Mammary epithelial cell (primary cell): ENCODE measurements at regions not wholly inside any gene's neighbourhood (a gene's known extent, or its start where the extent isn't known, plus 50 kb on each side); places are given as distances from the start of the nearest gene placed in this dataset.

Experiments
- CTCF ChIP-seq, 2 donors: IDR thresholded peaks in 1 of 2; conservative IDR thresholded peaks in 1 of 2; 2 replicates each; pipeline ENCODE4 v1.5.1; 2011 to 2012; ENCODE audit warnings: inconsistent platforms in 2 of 2, low read length in 2 of 2, mild to moderate bottlenecking in 2 of 2, control low read depth in 1 of 2, low read depth in 1 of 2; ENCODE audit not compliant: insufficient read depth in 1 of 2; ENCODE audit errors: extremely low read depth in 1 of 2
- EZH2 ChIP-seq: IDR thresholded peaks from 2 replicates; pipeline ENCODE4 v1.6.1; 2012; ENCODE audit warnings: low read length, inconsistent platforms, borderline replicate concordance

DNA sequence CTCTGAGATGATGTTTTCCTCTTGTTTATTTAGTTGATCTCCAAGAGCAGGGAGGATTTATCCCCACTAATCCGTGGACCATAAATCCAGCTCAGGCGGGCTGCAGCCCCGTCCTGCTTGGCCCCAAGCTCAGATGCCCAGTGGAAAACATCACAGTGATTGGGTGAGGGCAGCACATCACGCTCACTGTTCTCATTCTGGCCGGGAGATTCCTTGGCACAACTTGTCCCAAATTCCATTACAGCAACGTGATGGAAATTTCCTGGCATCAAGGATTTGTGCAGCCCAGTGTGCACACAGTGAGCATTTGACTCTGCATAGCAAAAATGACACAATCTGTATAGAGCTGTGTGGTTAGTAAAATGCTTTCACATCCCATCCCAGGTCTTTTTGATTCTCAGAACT, 96.8 kb downstream of the VAPA start:
- no peak for TF ChIP-seq EZH2
- TF ChIP-seq CTCF (conservative IDR thresholded peaks at IDR 0.05 in 1 of 2, IDR thresholded peaks at IDR 0.05 in 1 of 2; ENCODE audit: extremely low read depth in 1 of 2, insufficient read depth in 1 of 2, low read depth in 1 of 2, low read length in 2 of 2): no peak
